ENCODE measurements at regions not wholly inside any gene's neighbourhood (a gene's known extent, or its start where the extent isn't known, plus 50 kb on each side); places are given as distances from the start of the nearest gene placed in this dataset.

DNA sequence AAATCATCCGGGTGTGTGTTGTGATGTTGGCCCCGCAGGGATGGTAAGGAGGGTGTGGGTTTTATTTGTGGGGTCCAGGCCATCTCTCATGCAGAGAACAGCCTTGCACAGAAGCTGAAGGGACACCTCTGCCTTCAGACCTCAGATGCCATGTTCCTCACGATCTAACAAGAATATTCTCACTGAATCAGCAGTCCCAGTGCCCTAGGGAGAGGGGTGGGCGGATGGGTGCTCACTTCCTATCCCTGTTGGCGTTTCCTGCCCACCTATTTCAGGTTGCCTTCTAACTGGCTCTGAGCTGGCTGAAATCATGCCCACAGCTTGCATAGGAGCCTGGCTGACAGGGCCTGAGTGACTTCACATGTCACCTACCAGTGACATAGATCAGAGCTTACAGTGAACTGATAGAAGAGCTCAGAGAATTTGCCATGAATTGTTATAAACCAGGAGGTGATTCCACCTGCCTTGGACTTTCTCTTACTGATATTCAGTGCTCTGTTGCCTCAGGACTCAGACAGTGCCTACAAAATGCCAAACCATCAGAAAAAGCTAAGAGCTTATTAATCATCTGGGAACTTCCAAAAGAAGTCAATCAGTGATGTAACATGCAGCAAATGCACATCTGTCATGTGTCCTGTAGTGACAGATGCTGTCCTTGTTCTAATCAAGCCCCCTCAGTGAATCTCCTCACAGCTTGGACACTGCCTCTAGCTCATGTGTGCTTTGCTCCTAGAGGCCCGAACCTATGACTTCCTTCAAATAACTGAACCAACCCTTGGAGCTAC lies 186.8 kb upstream of the ADRA1D start:
- TF ChIP-seq, protein P1, sequence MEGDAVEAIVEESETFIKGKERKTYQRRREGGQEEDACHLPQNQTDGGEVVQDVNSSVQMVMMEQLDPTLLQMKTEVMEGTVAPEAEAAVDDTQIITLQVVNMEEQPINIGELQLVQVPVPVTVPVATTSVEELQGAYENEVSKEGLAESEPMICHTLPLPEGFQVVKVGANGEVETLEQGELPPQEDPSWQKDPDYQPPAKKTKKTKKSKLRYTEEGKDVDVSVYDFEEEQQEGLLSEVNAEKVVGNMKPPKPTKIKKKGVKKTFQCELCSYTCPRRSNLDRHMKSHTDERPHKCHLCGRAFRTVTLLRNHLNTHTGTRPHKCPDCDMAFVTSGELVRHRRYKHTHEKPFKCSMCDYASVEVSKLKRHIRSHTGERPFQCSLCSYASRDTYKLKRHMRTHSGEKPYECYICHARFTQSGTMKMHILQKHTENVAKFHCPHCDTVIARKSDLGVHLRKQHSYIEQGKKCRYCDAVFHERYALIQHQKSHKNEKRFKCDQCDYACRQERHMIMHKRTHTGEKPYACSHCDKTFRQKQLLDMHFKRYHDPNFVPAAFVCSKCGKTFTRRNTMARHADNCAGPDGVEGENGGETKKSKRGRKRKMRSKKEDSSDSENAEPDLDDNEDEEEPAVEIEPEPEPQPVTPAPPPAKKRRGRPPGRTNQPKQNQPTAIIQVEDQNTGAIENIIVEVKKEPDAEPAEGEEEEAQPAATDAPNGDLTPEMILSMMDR (IDR thresholded peaks at IDR 0.05; ENCODE audit: poor library complexity, severe bottlenecking), result no peak
- TF ChIP-seq RAD21 (conservative IDR thresholded peaks at IDR 0.05) (no peak), EZH2 (IDR thresholded peaks at IDR 0.05; ENCODE audit: borderline replicate concordance, insufficient read depth, low read length, poor library complexity, severe bottlenecking) (no peak), SMC3 (conservative IDR thresholded peaks at IDR 0.05; ENCODE audit: poor library complexity) (no peak), TAF1 (IDR thresholded peaks at IDR 0.05; ENCODE audit: low read depth) (no peak)
- TF ChIP-seq, protein P2, sequence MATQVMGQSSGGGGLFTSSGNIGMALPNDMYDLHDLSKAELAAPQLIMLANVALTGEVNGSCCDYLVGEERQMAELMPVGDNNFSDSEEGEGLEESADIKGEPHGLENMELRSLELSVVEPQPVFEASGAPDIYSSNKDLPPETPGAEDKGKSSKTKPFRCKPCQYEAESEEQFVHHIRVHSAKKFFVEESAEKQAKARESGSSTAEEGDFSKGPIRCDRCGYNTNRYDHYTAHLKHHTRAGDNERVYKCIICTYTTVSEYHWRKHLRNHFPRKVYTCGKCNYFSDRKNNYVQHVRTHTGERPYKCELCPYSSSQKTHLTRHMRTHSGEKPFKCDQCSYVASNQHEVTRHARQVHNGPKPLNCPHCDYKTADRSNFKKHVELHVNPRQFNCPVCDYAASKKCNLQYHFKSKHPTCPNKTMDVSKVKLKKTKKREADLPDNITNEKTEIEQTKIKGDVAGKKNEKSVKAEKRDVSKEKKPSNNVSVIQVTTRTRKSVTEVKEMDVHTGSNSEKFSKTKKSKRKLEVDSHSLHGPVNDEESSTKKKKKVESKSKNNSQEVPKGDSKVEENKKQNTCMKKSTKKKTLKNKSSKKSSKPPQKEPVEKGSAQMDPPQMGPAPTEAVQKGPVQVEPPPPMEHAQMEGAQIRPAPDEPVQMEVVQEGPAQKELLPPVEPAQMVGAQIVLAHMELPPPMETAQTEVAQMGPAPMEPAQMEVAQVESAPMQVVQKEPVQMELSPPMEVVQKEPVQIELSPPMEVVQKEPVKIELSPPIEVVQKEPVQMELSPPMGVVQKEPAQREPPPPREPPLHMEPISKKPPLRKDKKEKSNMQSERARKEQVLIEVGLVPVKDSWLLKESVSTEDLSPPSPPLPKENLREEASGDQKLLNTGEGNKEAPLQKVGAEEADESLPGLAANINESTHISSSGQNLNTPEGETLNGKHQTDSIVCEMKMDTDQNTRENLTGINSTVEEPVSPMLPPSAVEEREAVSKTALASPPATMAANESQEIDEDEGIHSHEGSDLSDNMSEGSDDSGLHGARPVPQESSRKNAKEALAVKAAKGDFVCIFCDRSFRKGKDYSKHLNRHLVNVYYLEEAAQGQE (IDR thresholded peaks at IDR 0.05; ENCODE audit: borderline replicate concordance), result no peak
